ENCODE measurements at regions not wholly inside any gene's neighbourhood (a gene's known extent, or its start where the extent isn't known, plus 50 kb on each side); places are given as distances from the start of the nearest gene placed in this dataset.
"Not testable (repeated sequence)": the region's sequence is repeated elsewhere in the genome, so short reads cannot be mapped to it uniquely, and the experiment has no call there.

- intact Hi-C loops (cut with micrococcal nuclease): no loop called here
- Mint-ChIP-seq H3K27ac (no peak overlapping the region), H3K36me3 (ENCODE audit: low read depth) (no peaks in the 10 kb centered on the region), H3K9me3 (no peaks in the 10 kb centered on the region), H3K4me1 (no peaks in the 10 kb centered on the region), H3K27me3 (no peaks in the 10 kb centered on the region), H3K4me3 (no peak overlapping the region)
- TF ChIP-seq CTCF (IDR thresholded peaks at IDR 0.05): no peak
- CTCF ChIA-PET: no interaction called here
- POLR2A ChIA-PET: no interaction called here
- DNase-seq: no peak
- ATAC-seq (ENCODE audit: low read depth): no peak
Measured at GRCh38 chr12:28036940-28037339, 64.4 kb upstream of the PTHLH start.

- no peak for TF ChIP-seq CTCF (IDR thresholded peaks at IDR 0.05)
- no peak overlapping the region for H3K4me3 Mint-ChIP-seq
- POLR2A ChIA-PET: no interaction called here
- CTCF ChIA-PET: no interaction called here
- H3K4me1 Mint-ChIP-seq: no peaks in the 10 kb centered on the region
- DNase-seq: no peak
- H3K9me3 Mint-ChIP-seq: peaks cover 6% of the 10 kb centered on the region
- intact Hi-C loops (cut with micrococcal nuclease): no loop called here
- peaks cover 2% of the 10 kb centered on the region for H3K27me3 Mint-ChIP-seq
- H3K36me3 Mint-ChIP-seq (ENCODE audit: low read depth): no peaks in the 10 kb centered on the region
- no peak overlapping the region for H3K27ac Mint-ChIP-seq
- no peak for ATAC-seq (ENCODE audit: low read depth)
Measured at GRCh38 chr12:28040246-28040645, 67.7 kb upstream of the PTHLH start.

GRCh38 chr12:28046600-28046999 is 74.1 kb upstream of the PTHLH start:
- H3K27ac Mint-ChIP-seq; DNase-seq; CTCF ChIA-PET; ATAC-seq (ENCODE audit: low read depth); intact Hi-C loops (cut with micrococcal nuclease); H3K27me3 Mint-ChIP-seq; H3K4me1 Mint-ChIP-seq; H3K36me3 Mint-ChIP-seq (ENCODE audit: low read depth); H3K9me3 Mint-ChIP-seq; H3K4me3 Mint-ChIP-seq; POLR2A ChIA-PET: not testable (repeated sequence)

- DNase-seq: no peak
- ATAC-seq (ENCODE audit: low read depth): no peak
- Mint-ChIP-seq H3K9me3 (peaks cover 4% of the 10 kb centered on the region), H3K4me1 (no peaks in the 10 kb centered on the region), H3K27me3 (peaks cover 3% of the 10 kb centered on the region), H3K27ac (no peak overlapping the region), H3K36me3 (ENCODE audit: low read depth) (no peaks in the 10 kb centered on the region), H3K4me3 (no peak overlapping the region)
- intact Hi-C loops (cut with micrococcal nuclease): no loop called here
- ChIA-PET CTCF (no interaction called here), POLR2A (no interaction called here)
- no peak for TF ChIP-seq CTCF (IDR thresholded peaks at IDR 0.05)
Measured at GRCh38 chr12:28050606-28051005, 78.1 kb upstream of the PTHLH start.

GRCh38 chr12:28051516-28052354 is 79.2 kb upstream of the PTHLH start:
- intact Hi-C loops (cut with micrococcal nuclease): no loop called here
- Mint-ChIP-seq H3K36me3 (ENCODE audit: low read depth) (no peaks in the 10 kb centered on the region), H3K9me3 (peaks cover 2% of the 10 kb centered on the region), H3K4me1 (no peaks in the 10 kb centered on the region), H3K27ac (no peak overlapping the region), H3K4me3 (no peak overlapping the region), H3K27me3 (peaks cover 3% of the 10 kb centered on the region)
- DNase-seq: no peak
- ChIA-PET CTCF (no interaction called here), POLR2A (no interaction called here)
- no peak for TF ChIP-seq CTCF (IDR thresholded peaks at IDR 0.05)
- no peak for ATAC-seq (ENCODE audit: low read depth)

- Mint-ChIP-seq H3K9me3 (no peaks in the 10 kb centered on the region), H3K27me3 (no peaks in the 10 kb centered on the region), H3K4me1 (no peaks in the 10 kb centered on the region), H3K4me3 (no peak overlapping the region), H3K27ac (no peak overlapping the region), H3K36me3 (ENCODE audit: low read depth) (no peaks in the 10 kb centered on the region)
- intact Hi-C loops (cut with micrococcal nuclease): no loop called here
- POLR2A ChIA-PET: no interaction called here
- DNase-seq (no peak), ATAC-seq (ENCODE audit: low read depth) (no peak)
- CTCF ChIA-PET: no interaction called here
- no peak for TF ChIP-seq CTCF (IDR thresholded peaks at IDR 0.05)
Measured at GRCh38 chr12:28053564-28053963, 81.0 kb upstream of the PTHLH start.
